Fibroblast of lung (primary cell): ENCODE measurements at regions not wholly inside any gene's neighbourhood (a gene's known extent, or its start where the extent isn't known, plus 50 kb on each side); places are given as distances from the start of the nearest gene placed in this dataset.
"Not testable (repeated sequence)": the region's sequence is repeated elsewhere in the genome, so short reads cannot be mapped to it uniquely, and the experiment has no call there.

Experiments
- DNase-seq, 2 donors: peaks; one replicate each; pipeline versions ENCODE4 v3.0.0 to v3.0.0-alpha.2; 2010; ENCODE audit warnings: low read depth in 2 of 2
- H2AFZ ChIP-seq: 2 replicates; pipeline ENCODE4 v1.5.1; 2012; ENCODE audit warnings: low read length, control low read depth, inconsistent platforms
- H3K27ac ChIP-seq: 2 replicates; pipeline ENCODE4 v1.5.1; 2011; ENCODE audit warnings: low read length, control low read depth; ENCODE audit not compliant: insufficient read depth
- H3K27me3 ChIP-seq: 2 replicates; pipeline ENCODE4 v1.5.1; 2011; ENCODE audit warnings: mild to moderate bottlenecking, low read length; ENCODE audit not compliant: control insufficient read depth, insufficient read depth
- H3K36me3 ChIP-seq: 2 replicates; pipeline ENCODE4 v1.5.1; 2011; ENCODE audit warnings: low read length; ENCODE audit not compliant: control insufficient read depth, insufficient read depth
- H3K4me1 ChIP-seq: 2 replicates; pipeline ENCODE4 v1.5.1; 2011; ENCODE audit warnings: low read length; ENCODE audit not compliant: control insufficient read depth, insufficient read depth; ENCODE audit errors: extremely low read depth
- H3K4me2 ChIP-seq: 2 replicates; pipeline ENCODE4 v1.5.1; 2011; ENCODE audit warnings: low read length, control low read depth; ENCODE audit not compliant: insufficient read depth; ENCODE audit errors: extremely low read depth
- H3K4me3 ChIP-seq, 4 experiments: fragments of 200-600 bp in 1 of 4; sonication (generic) in 1 of 4; replicated peaks in 1 of 4; 2 replicates each; pipeline ENCODE4 v1.5.1; 2011 to 2016; ENCODE audit warnings: low read length in 4 of 4, low read depth in 3 of 4, mild to moderate bottlenecking in 3 of 4, control low read depth in 2 of 4, inconsistent platforms in 1 of 4, mixed read lengths in 1 of 4; ENCODE audit not compliant: insufficient read depth in 1 of 4; ENCODE audit errors: control extremely low read depth in 1 of 4
- H3K79me2 ChIP-seq: 2 replicates; pipeline ENCODE4 v1.5.1; 2012; ENCODE audit warnings: mild to moderate bottlenecking, low read length, inconsistent platforms; ENCODE audit not compliant: control insufficient read depth, insufficient read depth
- H3K9ac ChIP-seq: 2 replicates; pipeline ENCODE4 v1.5.1; 2011; ENCODE audit warnings: mild to moderate bottlenecking, low read length, control low read depth; ENCODE audit not compliant: insufficient read depth
- H3K9me3 ChIP-seq: 2 replicates; pipeline ENCODE4 v1.5.1; 2012; ENCODE audit warnings: low read depth, low read length; ENCODE audit not compliant: control insufficient read depth, insufficient read depth
- H4K20me1 ChIP-seq: 2 replicates; pipeline ENCODE4 v1.5.1; 2011; ENCODE audit warnings: low read length; ENCODE audit not compliant: control insufficient read depth, insufficient read depth; ENCODE audit errors: extremely low read depth
- CTCF ChIP-seq, 2 donors: IDR thresholded peaks in 1 of 2; conservative IDR thresholded peaks in 1 of 2; 1 replicate in 1 of 2; 2 replicates in 1 of 2; pipeline ENCODE4 v1.5.1; 2011 to 2012; ENCODE audit warnings: low read length in 2 of 2, control low read depth in 1 of 2, inconsistent platforms in 1 of 2, low read depth in 1 of 2, mild to moderate bottlenecking in 1 of 2
- EZH2 ChIP-seq: IDR thresholded peaks from 2 replicates; pipeline ENCODE4 v1.5.1; 2012; ENCODE audit warnings: low read length, control low read depth, mild to moderate bottlenecking; ENCODE audit errors: missing control alignments

DNA sequence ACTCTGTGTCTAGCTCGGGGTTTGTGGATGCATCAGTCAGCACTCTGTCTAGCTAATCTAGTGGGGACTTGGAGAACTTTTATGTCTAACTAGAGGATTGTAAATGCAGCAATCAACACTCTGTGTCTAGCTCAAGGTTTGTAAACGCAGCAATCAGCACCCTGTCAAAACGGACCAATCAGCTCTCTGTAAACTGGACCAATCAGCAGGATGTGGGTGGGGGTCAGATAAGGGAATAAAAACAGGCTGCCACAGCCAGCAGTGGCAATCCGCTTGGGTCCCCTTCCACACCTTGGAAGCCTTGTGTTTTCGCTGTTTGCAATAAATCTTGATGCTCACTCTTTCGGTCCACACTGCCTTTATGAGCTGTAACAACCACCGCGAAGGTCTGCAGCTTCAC is 920.7 kb upstream of the FOXG1 start:
- H3K4me1 ChIP-seq: no peaks in the 10 kb centered on the region
- no peak overlapping the region for H3K4me3 ChIP-seq
- H4K20me1 ChIP-seq: no peaks in the 10 kb centered on the region
- no peak overlapping the region for H3K27ac ChIP-seq
- no peaks in the 10 kb centered on the region for H3K27me3 ChIP-seq
- TF ChIP-seq CTCF (conservative IDR thresholded peaks at IDR 0.05 in 1 of 2, IDR thresholded peaks at IDR 0.05 in 1 of 2; ENCODE audit: low read depth in 1 of 2, low read length in 2 of 2): no peak
- TF ChIP-seq EZH2: no peak
- no peaks in the 10 kb centered on the region for H3K79me2 ChIP-seq
- no peak overlapping the region for H3K4me2 ChIP-seq
- H3K36me3 ChIP-seq: no peaks in the 10 kb centered on the region
- no peak overlapping the region for H3K9ac ChIP-seq
- no peaks in the 10 kb centered on the region for H3K9me3 ChIP-seq
- no peak overlapping the region for H2AFZ ChIP-seq
- DNase-seq: no peak

DNA sequence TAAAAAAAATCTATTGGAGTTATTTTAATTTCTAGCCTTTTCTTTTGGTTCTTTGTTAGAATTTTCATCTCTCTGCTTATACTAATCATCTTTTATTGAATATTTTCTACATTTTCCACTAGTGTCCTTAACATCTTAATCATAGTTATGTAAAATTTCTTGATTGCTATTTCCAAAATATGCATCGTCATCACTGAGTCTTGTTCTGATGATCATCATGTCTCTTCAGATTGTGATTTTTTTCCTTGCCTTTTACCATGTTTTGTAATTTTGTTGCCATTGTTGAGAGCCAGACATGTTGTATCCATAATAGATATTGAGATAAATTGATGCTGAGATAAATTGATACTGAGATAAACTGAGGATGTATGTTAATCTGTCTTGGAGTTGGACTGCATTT is 919.1 kb upstream of the FOXG1 start:
- not testable (repeated sequence) for H3K79me2 ChIP-seq, DNase-seq, H3K4me2 ChIP-seq, H3K4me3 ChIP-seq, H3K27ac ChIP-seq, H3K4me1 ChIP-seq, H3K36me3 ChIP-seq, H3K9me3 ChIP-seq, H4K20me1 ChIP-seq, H2AFZ ChIP-seq, H3K9ac ChIP-seq, H3K27me3 ChIP-seq

GRCh38 chr14:27849193-27849592 is 917.4 kb upstream of the FOXG1 start:
- H3K36me3 ChIP-seq: not testable (repeated sequence)

GRCh38 chr14:27862684-27863083 is 903.9 kb upstream of the FOXG1 start:
- H3K4me2 ChIP-seq: no peak overlapping the region
- no peaks in the 10 kb centered on the region for H3K4me1 ChIP-seq

More at GRCh38 chr14:27849193-27849592, 917.4 kb upstream of the FOXG1 start:
- not testable (repeated sequence) for H3K27ac ChIP-seq, H3K9me3 ChIP-seq, H4K20me1 ChIP-seq, H3K9ac ChIP-seq, H2AFZ ChIP-seq, DNase-seq, H3K27me3 ChIP-seq, H3K4me2 ChIP-seq, H3K4me3 ChIP-seq, H3K79me2 ChIP-seq, H3K4me1 ChIP-seq

More at GRCh38 chr14:27862684-27863083, 903.9 kb upstream of the FOXG1 start:
- H3K27me3 ChIP-seq: no peaks in the 10 kb centered on the region
- H3K4me3 ChIP-seq: no peak overlapping the region
- no peaks in the 10 kb centered on the region for H3K36me3 ChIP-seq
- H3K79me2 ChIP-seq: no peaks in the 10 kb centered on the region
- no peak overlapping the region for H2AFZ ChIP-seq
- H3K9me3 ChIP-seq: no peaks in the 10 kb centered on the region
- no peak overlapping the region for H3K27ac ChIP-seq
- no peak overlapping the region for H3K9ac ChIP-seq
- no peak for TF ChIP-seq CTCF (conservative IDR thresholded peaks at IDR 0.05 in 1 of 2, IDR thresholded peaks at IDR 0.05 in 1 of 2; ENCODE audit: low read depth in 1 of 2, low read length in 2 of 2)
- no peaks in the 10 kb centered on the region for H4K20me1 ChIP-seq
- DNase-seq: no peak
